PC-9 (cell line): ENCODE measurements at regions not wholly inside any gene's neighbourhood (a gene's known extent, or its start where the extent isn't known, plus 50 kb on each side); places are given as distances from the start of the nearest gene placed in this dataset.

Source experiments
- BruUV-seq: library from RNA; stranded (reverse); fragments of 400-500 nt; replicated peaks from 2 replicates; lab custom pipeline; 2021; lab: Mats Ljungman, UMichigan
- CTCF ChIA-PET: fragments of 300-600 bp; sonication (Branson Sonifier 250); formaldehyde crosslinking; loops from one replicate; lab custom pipeline; 2022; ENCODE audit warnings: antibody characterized with exemption; lab: Charles Lee
- POLR2A ChIA-PET: fragments of 300-600 bp; sonication (Branson Sonifier 250); formaldehyde crosslinking; loops from one replicate; lab custom pipeline; 2022; ENCODE audit warnings: antibody characterized with exemption; ENCODE audit not compliant: unreplicated experiment; lab: Charles Lee
- DNase-seq, 2 experiments: peaks; one replicate each; pipeline versions ENCODE4 v3.0.0 to v3.0.0-alpha.2; 2015 to 2022; ENCODE audit warnings: mixed read lengths in 1 of 2
- H2AFZ ChIP-seq: fragments of 200-600 bp; sonication (generic); 2 replicates; pipeline ENCODE4 v1.8.1; 2017; ENCODE audit warnings: antibody characterized with exemption
- H3F3A ChIP-seq: fragments of 200-600 bp; sonication (generic); 2 replicates; pipeline ENCODE4 v1.8.1; 2017; ENCODE audit warnings: antibody characterized with exemption, mild to moderate bottlenecking, low read depth; ENCODE audit not compliant: insufficient read depth
- H3K27ac ChIP-seq: fragments of 200-600 bp; sonication (generic); 2 replicates; pipeline ENCODE4 v1.6.1; 2016; ENCODE audit warnings: mixed run types
- H3K27me3 ChIP-seq: fragments of 200-600 bp; sonication (generic); 2 replicates; pipeline ENCODE4 v1.6.1; 2016; ENCODE audit warnings: low read depth, mixed run types; ENCODE audit not compliant: insufficient read depth
- H3K36me3 ChIP-seq: fragments of 200-600 bp; sonication (generic); 2 replicates; pipeline ENCODE4 v1.6.1; 2016; ENCODE audit warnings: low read depth, mixed run types
- H3K4me1 ChIP-seq: fragments of 200-600 bp; sonication (generic); replicated peaks from 2 replicates; pipeline ENCODE4 v1.6.1; 2016; ENCODE audit warnings: mixed run types; ENCODE audit not compliant: insufficient read depth
- H3K4me2 ChIP-seq: fragments of 200-600 bp; sonication (generic); 2 replicates; pipeline ENCODE4 v1.6.1; 2017; ENCODE audit warnings: mixed run types
- H3K4me3 ChIP-seq: fragments of 200-600 bp; sonication (generic); 2 replicates; pipeline ENCODE4 v1.6.1; 2016; ENCODE audit warnings: mixed run types
- H3K79me2 ChIP-seq: fragments of 200-600 bp; sonication (generic); 2 replicates; pipeline ENCODE4 v1.6.1; 2017; ENCODE audit warnings: low read depth, mixed run types
- H3K9me2 ChIP-seq: fragments of 200-600 bp; sonication (generic); 2 replicates; pipeline ENCODE4 v1.8.1; 2017; ENCODE audit warnings: mild to moderate bottlenecking; ENCODE audit not compliant: insufficient read depth
- H3K9me3 ChIP-seq: fragments of 200-600 bp; sonication (generic); 2 replicates; pipeline ENCODE4 v1.8.1; 2016; ENCODE audit warnings: low read depth; ENCODE audit not compliant: insufficient read depth
- H4K20me1 ChIP-seq: fragments of 200-600 bp; sonication (generic); 2 replicates; pipeline ENCODE4 v1.8.1; 2017; ENCODE audit not compliant: insufficient read depth
- CTCF ChIP-seq: fragments of 200-600 bp; sonication (generic); conservative IDR thresholded peaks from 2 replicates; pipeline ENCODE4 v1.6.1; 2017; ENCODE audit warnings: mixed run types, antibody characterized with exemption, mild to moderate bottlenecking, moderate library complexity
- EZH2 ChIP-seq: fragments of 200-600 bp; sonication (generic); IDR thresholded peaks from 2 replicates; pipeline ENCODE4 v1.8.0; 2017; ENCODE audit warnings: antibody characterized with exemption, low read depth
- intact Hi-C: fragments of 100-400 bp; cut with micrococcal nuclease; formaldehyde crosslinking; loops from one replicate; pipeline ENCODE4 v1.10.0; 2022; ENCODE audit not compliant: unreplicated experiment

GRCh38 chr6:16901782-16902181, 140.5 kb upstream of the ATXN1 start:
- DNase-seq = no peak
- BruUV-seq = no TSS peak
- intact Hi-C loops = no loop called here

GRCh38 chr6:16901306-16901705, 140.0 kb upstream of the ATXN1 start:
- no peak overlapping the region for H3K27ac ChIP-seq
- no peak overlapping the region for H3K4me2 ChIP-seq
- H2AFZ ChIP-seq = no peak overlapping the region
- H3K27me3 ChIP-seq = no peaks in the 10 kb centered on the region
- no peaks in the 10 kb centered on the region for H3K79me2 ChIP-seq
- ChIA-PET POLR2A (interaction anchor here (0.8 kb wide), 1 partner anchor 138 kb away, joined by 3 read pairs; no protein-coding TSS in a partner anchor), CTCF (no interaction called here)
- H4K20me1 ChIP-seq = no peaks in the 10 kb centered on the region
- H3K4me3 ChIP-seq = no peak overlapping the region
- TF ChIP-seq CTCF = no peak
- TF ChIP-seq EZH2 = no peak
- no peaks in the 10 kb centered on the region for H3K36me3 ChIP-seq
- no peaks in the 10 kb centered on the region for H3F3A ChIP-seq
- no peaks in the 10 kb centered on the region for H3K4me1 ChIP-seq
- intact Hi-C loops = no loop called here
- no peaks in the 10 kb centered on the region for H3K9me3 ChIP-seq
- no TSS peak for BruUV-seq
- no peak for DNase-seq
- no peaks in the 10 kb centered on the region for H3K9me2 ChIP-seq

More at GRCh38 chr6:16901782-16902181, 140.5 kb upstream of the ATXN1 start:
- Histone ChIP-seq H2AFZ (no peak overlapping the region), H3K36me3 (no peaks in the 10 kb centered on the region), H3K9me2 (no peaks in the 10 kb centered on the region), H3K9me3 (no peaks in the 10 kb centered on the region), H3K27ac (no peak overlapping the region), H4K20me1 (no peaks in the 10 kb centered on the region), H3K27me3 (no peaks in the 10 kb centered on the region), H3K4me3 (no peak overlapping the region), H3K79me2 (no peaks in the 10 kb centered on the region), H3K4me2 (no peak overlapping the region), H3K4me1 (no peaks in the 10 kb centered on the region), H3F3A (no peaks in the 10 kb centered on the region)
- CTCF ChIA-PET = no interaction called here
- POLR2A ChIA-PET = interaction anchor here (0.8 kb wide), 1 partner anchor 139 kb away, joined by 3 read pairs; no protein-coding TSS in a partner anchor
- TF ChIP-seq CTCF = no peak

- no peaks in the 10 kb centered on the region for H3K27me3 ChIP-seq
- BruUV-seq = no TSS peak
- intact Hi-C loops = no loop called here
- CTCF ChIA-PET = no interaction called here
- POLR2A ChIA-PET = no interaction called here
- no peak overlapping the region for H3K4me2 ChIP-seq
- no peaks in the 10 kb centered on the region for H3K36me3 ChIP-seq
- H3K9me3 ChIP-seq = peaks cover 8% of the 10 kb centered on the region; the same call in 1 of the 2 replicates
- H3K4me3 ChIP-seq = no peak overlapping the region
- no peaks in the 10 kb centered on the region for H3K4me1 ChIP-seq
- H4K20me1 ChIP-seq = no peaks in the 10 kb centered on the region
- no peak for DNase-seq
- TF ChIP-seq EZH2 (no peak), CTCF (no peak)
- no peak overlapping the region for H2AFZ ChIP-seq
- no peak overlapping the region for H3K27ac ChIP-seq
- no peaks in the 10 kb centered on the region for H3K79me2 ChIP-seq
- H3K9me2 ChIP-seq = no peaks in the 10 kb centered on the region
- H3F3A ChIP-seq = no peaks in the 10 kb centered on the region
Measured at GRCh38 chr6:16898640-16899396, 137.6 kb upstream of the ATXN1 start.
